ENCODE measurements at regions not wholly inside any gene's neighbourhood (a gene's known extent, or its start where the extent isn't known, plus 50 kb on each side); places are given as distances from the start of the nearest gene placed in this dataset.

DNA sequence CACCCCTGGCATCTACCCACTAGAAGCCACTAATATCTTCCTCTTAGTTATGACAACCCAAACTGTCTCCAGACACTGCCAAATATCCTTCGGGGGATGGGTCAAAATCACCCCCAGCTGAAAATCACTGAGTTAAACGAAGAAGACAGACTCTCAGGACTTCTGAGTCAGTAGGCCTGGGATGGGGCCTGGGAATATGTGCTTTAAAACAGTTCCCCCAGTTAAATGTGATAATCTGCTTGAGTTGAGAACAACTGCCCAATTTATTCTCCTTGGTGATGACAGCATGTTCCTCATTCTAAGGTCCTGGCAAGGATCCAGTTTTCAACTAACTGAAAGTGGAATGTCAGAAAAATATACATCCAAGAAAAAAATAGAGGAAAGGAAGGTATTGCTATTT, 52.4 kb downstream of the CBLL2 start:
- DNase-seq (ENCODE audit: extremely low read depth in 1 of 2, low read depth in 1 of 2): no peak

GRCh38 chrX:22329783-22330182, 57.1 kb downstream of the CBLL2 start:
- no peak for DNase-seq (ENCODE audit: extremely low read depth in 1 of 2, low read depth in 1 of 2)

DNA sequence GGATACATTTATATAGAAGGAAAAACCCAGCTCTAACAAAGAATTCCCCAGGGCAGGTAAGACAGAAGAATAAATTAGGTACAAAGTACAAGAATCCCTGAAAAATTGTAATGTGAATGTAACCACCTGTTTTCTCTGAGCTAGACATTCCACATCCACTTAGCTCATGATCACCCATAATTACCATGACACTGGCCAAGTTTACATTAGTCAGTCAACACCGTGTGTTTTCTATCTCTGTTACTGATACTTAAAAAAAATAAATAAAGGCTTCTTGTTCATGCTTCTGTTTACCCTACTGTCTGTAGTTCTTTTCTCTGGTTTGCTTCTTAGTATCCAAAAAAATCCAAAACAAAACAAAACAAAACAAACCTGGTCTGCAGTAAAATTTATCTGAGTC, 66.0 kb downstream of the CBLL2 start:
- no peak for DNase-seq (ENCODE audit: extremely low read depth in 1 of 2, low read depth in 1 of 2)

DNA sequence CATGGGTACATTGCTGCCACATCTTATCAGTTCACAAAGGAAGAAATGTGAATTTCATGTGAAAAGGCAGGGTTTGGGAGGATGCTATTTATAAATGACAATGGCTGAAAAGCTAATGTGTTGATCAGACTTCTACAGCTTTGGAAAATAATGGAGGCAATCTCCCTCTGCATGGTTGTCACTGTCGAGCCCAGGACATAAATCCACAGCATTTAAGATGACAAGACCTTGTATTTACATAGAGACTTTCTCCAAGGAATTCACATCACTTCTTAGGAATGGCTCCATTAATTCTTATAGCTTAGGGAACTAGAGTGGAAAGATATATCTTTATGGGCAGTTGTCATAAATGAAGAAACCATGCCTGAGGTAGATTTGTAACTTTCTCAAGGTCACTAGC, 66.7 kb downstream of the CBLL2 start:
- no peak for DNase-seq (ENCODE audit: extremely low read depth in 1 of 2, low read depth in 1 of 2)

GRCh38 chrX:22340022-22340616, 67.4 kb downstream of the CBLL2 start:
- no peak for DNase-seq (ENCODE audit: extremely low read depth in 1 of 2, low read depth in 1 of 2)

GRCh38 chrX:22343192-22343591, 70.5 kb downstream of the CBLL2 start:
- DNase-seq (ENCODE audit: extremely low read depth in 1 of 2, low read depth in 1 of 2): no peak

GRCh38 chrX:22345884-22346283, 73.2 kb downstream of the CBLL2 start:
- no peak for DNase-seq (ENCODE audit: extremely low read depth in 1 of 2, low read depth in 1 of 2)

- DNase-seq (ENCODE audit: extremely low read depth in 1 of 2, low read depth in 1 of 2): no peak
Observed at GRCh38 chrX:22347491-22347890, 74.8 kb downstream of the CBLL2 start.

DNA sequence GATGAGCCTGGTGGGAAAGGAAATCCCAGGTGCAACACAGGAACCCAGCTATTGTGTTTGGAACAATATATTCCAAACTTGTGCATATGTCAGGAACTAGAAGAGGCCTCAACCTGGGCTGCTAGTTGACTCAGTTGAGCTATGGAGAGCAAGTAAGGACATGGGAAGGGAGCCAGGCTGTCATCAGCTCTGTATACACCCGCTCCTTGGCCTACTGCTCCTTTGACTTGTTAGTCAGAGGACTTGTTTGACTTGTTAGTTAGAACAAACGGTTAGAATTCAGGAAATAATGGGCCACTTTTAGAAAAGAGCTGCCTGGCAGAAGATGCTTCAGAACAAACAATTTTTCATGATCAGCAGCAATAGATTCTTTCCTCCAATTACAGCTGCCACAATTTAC, 76.4 kb downstream of the CBLL2 start:
- DNase-seq (ENCODE audit: extremely low read depth in 1 of 2, low read depth in 1 of 2): no peak

GRCh38 chrX:22351076-22351475, 78.4 kb downstream of the CBLL2 start:
- DNase-seq (ENCODE audit: extremely low read depth in 1 of 2, low read depth in 1 of 2): no peak

DNA sequence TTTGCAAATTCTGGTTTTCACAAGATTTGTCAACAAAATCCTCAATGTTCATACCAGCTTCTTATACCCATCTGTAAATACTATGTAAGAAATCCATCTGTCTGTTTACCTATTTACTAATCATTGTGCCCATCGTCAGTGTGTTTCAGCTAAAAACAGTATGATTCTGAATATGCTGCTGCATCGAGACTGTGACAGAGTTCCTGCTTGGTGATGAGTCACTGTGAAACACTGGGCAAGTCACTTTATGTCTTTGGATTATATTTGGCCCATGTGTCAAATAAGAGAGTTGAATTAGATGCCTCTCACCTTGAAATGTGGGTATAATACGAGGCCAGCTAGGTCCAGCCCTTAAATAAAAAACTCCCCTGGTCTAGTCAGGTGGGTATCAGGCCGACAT, 79.3 kb downstream of the CBLL2 start:
- DNase-seq (ENCODE audit: extremely low read depth in 1 of 2, low read depth in 1 of 2): no peak

DNA sequence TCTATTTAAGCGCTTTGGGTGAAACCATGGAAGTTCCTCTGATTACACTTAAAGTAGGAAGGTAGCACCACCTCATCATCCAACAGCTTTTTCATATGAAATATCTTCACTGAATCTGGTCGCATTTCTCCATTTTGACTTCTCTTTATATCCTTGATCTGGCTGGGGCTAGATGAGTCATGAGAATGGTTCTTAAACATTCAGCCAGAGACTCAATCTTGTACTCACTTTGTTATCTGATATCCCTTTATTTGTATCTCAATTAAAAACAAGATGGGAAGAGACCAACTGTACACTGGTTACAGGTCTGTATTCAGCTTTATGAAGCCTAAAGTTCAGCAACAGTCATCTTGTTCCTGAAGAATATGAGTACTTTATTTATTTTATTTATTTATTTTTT, 84.9 kb downstream of the CBLL2 start:
- no peak for DNase-seq (ENCODE audit: extremely low read depth in 1 of 2, low read depth in 1 of 2)

- no peak for DNase-seq (ENCODE audit: extremely low read depth in 1 of 2, low read depth in 1 of 2)
Observed at GRCh38 chrX:22360129-22360528, 87.4 kb downstream of the CBLL2 start.

- DNase-seq (ENCODE audit: extremely low read depth in 1 of 2, low read depth in 1 of 2): no peak
Observed at GRCh38 chrX:22365460-22365859, 92.7 kb downstream of the CBLL2 start.

- DNase-seq (ENCODE audit: extremely low read depth in 1 of 2, low read depth in 1 of 2): no peak
Observed at GRCh38 chrX:22366166-22366702, 93.5 kb downstream of the CBLL2 start.

DNA sequence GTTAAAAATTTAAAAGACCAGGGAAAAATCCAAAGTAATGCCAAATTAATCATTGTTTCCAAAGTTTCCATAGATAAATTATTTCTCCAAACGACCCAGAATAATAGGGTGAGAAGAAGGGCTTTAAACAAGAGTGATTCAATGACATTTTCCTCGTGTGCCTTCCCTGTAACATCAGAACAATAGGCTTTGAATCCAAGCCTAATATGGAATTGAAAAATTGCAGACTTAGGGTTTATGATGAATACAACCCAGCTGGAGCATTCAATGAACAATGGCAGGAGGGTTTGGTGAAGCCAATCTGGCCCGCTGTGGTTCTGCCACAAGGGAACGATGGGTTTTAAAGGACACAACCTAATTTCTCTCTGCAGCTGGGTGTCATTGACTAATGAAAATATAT, 94.2 kb downstream of the CBLL2 start:
- no peak for DNase-seq (ENCODE audit: extremely low read depth in 1 of 2, low read depth in 1 of 2)

- DNase-seq (ENCODE audit: extremely low read depth in 1 of 2, low read depth in 1 of 2): no peak
Observed at GRCh38 chrX:22373094-22373493, 100.4 kb downstream of the CBLL2 start.

GRCh38 chrX:22373766-22374165, 101.1 kb downstream of the CBLL2 start:
- DNase-seq (ENCODE audit: extremely low read depth in 1 of 2, low read depth in 1 of 2): no peak

- no peak for DNase-seq (ENCODE audit: extremely low read depth in 1 of 2, low read depth in 1 of 2)
Observed at GRCh38 chrX:22376369-22376768, 103.7 kb downstream of the CBLL2 start.

DNA sequence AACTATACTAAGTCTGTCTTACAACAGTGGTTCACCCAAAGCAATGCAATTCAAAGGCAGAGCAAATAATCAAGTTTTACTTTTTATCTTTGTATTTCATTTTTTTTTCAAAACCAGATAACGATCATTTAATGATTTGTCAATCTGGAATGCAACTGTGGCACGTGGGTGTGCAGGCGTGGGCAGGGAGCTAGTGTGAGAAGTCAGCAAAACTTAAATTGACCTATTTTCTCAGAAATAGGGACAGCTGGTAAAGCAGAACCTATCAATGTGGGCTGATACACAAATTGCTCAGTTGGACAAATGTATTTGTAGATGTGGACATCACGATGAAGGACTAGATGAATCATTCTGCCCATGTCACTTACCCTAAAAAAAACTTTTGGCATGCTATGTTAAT, 105.6 kb downstream of the CBLL2 start:
- no peak for DNase-seq (ENCODE audit: extremely low read depth in 1 of 2, low read depth in 1 of 2)

- no peak for DNase-seq (ENCODE audit: extremely low read depth in 1 of 2, low read depth in 1 of 2)
Observed at GRCh38 chrX:22383988-22384387, 111.3 kb downstream of the CBLL2 start.

- DNase-seq (ENCODE audit: extremely low read depth in 1 of 2, low read depth in 1 of 2): no peak
Observed at GRCh38 chrX:22389556-22390179, 117.0 kb downstream of the CBLL2 start.
